MM.1S (cell line): ENCODE measurements at regions not wholly inside any gene's neighbourhood (a gene's known extent, or its start where the extent isn't known, plus 50 kb on each side); places are given as distances from the start of the nearest gene placed in this dataset.

ENCODE experiments used
- DNase-seq: peaks from one replicate; pipeline ENCODE4 v3.0.0-alpha.2; 2015
- H2AFZ ChIP-seq: fragments of 300-600 bp; sonication (generic); 2 replicates; pipeline ENCODE4 v1.6.0; 2016; ENCODE audit warnings: antibody characterized with exemption, low read length
- H3F3A ChIP-seq: fragments of 300-600 bp; sonication (generic); 2 replicates; pipeline ENCODE4 v1.6.1; 2016; ENCODE audit warnings: mild to moderate bottlenecking, antibody characterized with exemption, low read length, moderate library complexity, mixed read lengths; ENCODE audit not compliant: insufficient read depth
- H3K27ac ChIP-seq: fragments of 300-600 bp; sonication (generic); 2 replicates; pipeline ENCODE4 v1.5.1; 2016; ENCODE audit warnings: mild to moderate bottlenecking, low read length
- H3K27me3 ChIP-seq: fragments of 300-600 bp; sonication (generic); replicated peaks from 2 replicates; pipeline ENCODE4 v1.6.0; 2016; ENCODE audit warnings: low read length; ENCODE audit not compliant: insufficient read depth
- H3K36me3 ChIP-seq: fragments of 300-600 bp; sonication (generic); replicated peaks from 2 replicates; pipeline ENCODE4 v1.6.1; 2016; ENCODE audit warnings: mild to moderate bottlenecking, low read length, mixed read lengths; ENCODE audit not compliant: insufficient read depth
- H3K4me1 ChIP-seq: fragments of 300-600 bp; sonication (generic); 2 replicates; pipeline ENCODE4 v1.6.1; 2016; ENCODE audit warnings: low read length, mixed read lengths
- H3K4me2 ChIP-seq: fragments of 300-600 bp; sonication (generic); 2 replicates; pipeline ENCODE4 v1.6.0; 2016; ENCODE audit warnings: low read depth, low read length
- H3K4me3 ChIP-seq: fragments of 300-600 bp; sonication (generic); 2 replicates; pipeline ENCODE4 v1.5.1; 2016; ENCODE audit warnings: low read length, mixed read lengths
- H3K79me2 ChIP-seq: fragments of 300-600 bp; sonication (generic); 2 replicates; pipeline ENCODE4 v1.6.1; 2016; ENCODE audit warnings: mixed run types, low read length, mixed read lengths
- H3K9ac ChIP-seq: fragments of 300-600 bp; sonication (generic); 2 replicates; pipeline ENCODE4 v1.6.1; 2016; ENCODE audit warnings: low read length, mixed read lengths
- H3K9me2 ChIP-seq: fragments of 300-600 bp; sonication (generic); replicated peaks from 2 replicates; pipeline ENCODE4 v1.6.1; 2016; ENCODE audit warnings: mild to moderate bottlenecking, low read length, mixed read lengths; ENCODE audit not compliant: insufficient read depth
- H3K9me3 ChIP-seq: fragments of 300-600 bp; sonication (generic); replicated peaks from 2 replicates; pipeline ENCODE4 v1.6.1; 2016; ENCODE audit warnings: mild to moderate bottlenecking, low read length, mixed read lengths; ENCODE audit not compliant: insufficient read depth
- H4K20me1 ChIP-seq: fragments of 300-600 bp; sonication (generic); 2 replicates; pipeline ENCODE4 v1.6.1; 2016; ENCODE audit warnings: mild to moderate bottlenecking, low read length, moderate library complexity, mixed read lengths; ENCODE audit not compliant: insufficient read depth
- EZH2 ChIP-seq: fragments of 300-600 bp; sonication (generic); optimal IDR thresholded peaks from 2 replicates; pipeline ENCODE3; 2017; ENCODE audit warnings: low read depth, mild to moderate bottlenecking, antibody characterized with exemption, low read length, mixed read lengths
- EZH2phosphoT487 ChIP-seq: fragments of 300-600 bp; sonication (generic); IDR thresholded peaks from 2 replicates; pipeline ENCODE4 v1.6.1; 2018; ENCODE audit warnings: antibody characterized with exemption, low read length
- TF ChIP-seq, protein P1 (sequence below): fragments of 300-600 bp; sonication (generic); IDR thresholded peaks from 2 replicates; pipeline ENCODE4 v1.5.1; 2016; ENCODE audit warnings: antibody characterized with exemption, low read length, mixed read lengths

GRCh38 chr6:82608781-82609180, 245.2 kb downstream of the TPBG start:
- H3K27ac ChIP-seq = no peak overlapping the region
- no peaks in the 10 kb centered on the region for H3K27me3 ChIP-seq
- TF ChIP-seq, protein P1, sequence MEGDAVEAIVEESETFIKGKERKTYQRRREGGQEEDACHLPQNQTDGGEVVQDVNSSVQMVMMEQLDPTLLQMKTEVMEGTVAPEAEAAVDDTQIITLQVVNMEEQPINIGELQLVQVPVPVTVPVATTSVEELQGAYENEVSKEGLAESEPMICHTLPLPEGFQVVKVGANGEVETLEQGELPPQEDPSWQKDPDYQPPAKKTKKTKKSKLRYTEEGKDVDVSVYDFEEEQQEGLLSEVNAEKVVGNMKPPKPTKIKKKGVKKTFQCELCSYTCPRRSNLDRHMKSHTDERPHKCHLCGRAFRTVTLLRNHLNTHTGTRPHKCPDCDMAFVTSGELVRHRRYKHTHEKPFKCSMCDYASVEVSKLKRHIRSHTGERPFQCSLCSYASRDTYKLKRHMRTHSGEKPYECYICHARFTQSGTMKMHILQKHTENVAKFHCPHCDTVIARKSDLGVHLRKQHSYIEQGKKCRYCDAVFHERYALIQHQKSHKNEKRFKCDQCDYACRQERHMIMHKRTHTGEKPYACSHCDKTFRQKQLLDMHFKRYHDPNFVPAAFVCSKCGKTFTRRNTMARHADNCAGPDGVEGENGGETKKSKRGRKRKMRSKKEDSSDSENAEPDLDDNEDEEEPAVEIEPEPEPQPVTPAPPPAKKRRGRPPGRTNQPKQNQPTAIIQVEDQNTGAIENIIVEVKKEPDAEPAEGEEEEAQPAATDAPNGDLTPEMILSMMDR = no peak
- TF ChIP-seq EZH2 (no peak), EZH2phosphoT487 (no peak)
- DNase-seq = no peak
- no peaks in the 10 kb centered on the region for H3K9me3 ChIP-seq
- no peaks in the 10 kb centered on the region for H4K20me1 ChIP-seq
- no peaks in the 10 kb centered on the region for H3K36me3 ChIP-seq
- H2AFZ ChIP-seq = no peak overlapping the region
- no peaks in the 10 kb centered on the region for H3K4me1 ChIP-seq
- H3K9ac ChIP-seq = no peak overlapping the region
- no peak overlapping the region for H3K4me3 ChIP-seq
- H3F3A ChIP-seq = no peaks in the 10 kb centered on the region
- no peaks in the 10 kb centered on the region for H3K9me2 ChIP-seq
- no peak overlapping the region for H3K4me2 ChIP-seq
- no peaks in the 10 kb centered on the region for H3K79me2 ChIP-seq

DNA sequence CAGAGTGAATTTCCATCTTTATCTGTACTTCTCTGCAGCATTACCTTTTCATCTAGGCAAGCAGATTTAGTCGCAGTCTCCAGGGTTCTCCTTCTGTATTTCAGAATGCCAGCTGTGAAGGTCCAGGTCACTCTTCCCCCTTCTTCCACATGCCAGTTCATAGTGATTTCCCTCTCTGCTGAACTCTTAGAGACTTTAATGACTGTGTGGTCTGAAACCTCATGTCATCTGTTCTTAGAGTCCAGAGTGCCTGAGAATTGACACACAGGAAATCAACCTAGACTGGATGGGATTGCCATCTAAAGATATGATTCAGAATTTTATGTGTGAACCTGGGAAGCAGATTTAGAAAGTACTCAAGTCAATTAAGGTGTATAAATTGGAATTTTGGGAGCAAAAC, 248.1 kb downstream of the TPBG start:
- no peak overlapping the region for H3K27ac ChIP-seq
- no peak overlapping the region for H3K4me3 ChIP-seq
- H3F3A ChIP-seq = no peaks in the 10 kb centered on the region
- H3K9me3 ChIP-seq = no peaks in the 10 kb centered on the region
- H3K79me2 ChIP-seq = no peaks in the 10 kb centered on the region
- H3K36me3 ChIP-seq = no peaks in the 10 kb centered on the region
- H3K4me1 ChIP-seq = no peaks in the 10 kb centered on the region
- H3K27me3 ChIP-seq = no peaks in the 10 kb centered on the region
- no peak overlapping the region for H2AFZ ChIP-seq
- H3K9me2 ChIP-seq = no peaks in the 10 kb centered on the region
- DNase-seq = no peak
- no peak overlapping the region for H3K4me2 ChIP-seq
- TF ChIP-seq EZH2 (no peak), EZH2phosphoT487 (no peak)
- TF ChIP-seq, protein P1 = no peak
- H4K20me1 ChIP-seq = no peaks in the 10 kb centered on the region
- no peak overlapping the region for H3K9ac ChIP-seq

DNA sequence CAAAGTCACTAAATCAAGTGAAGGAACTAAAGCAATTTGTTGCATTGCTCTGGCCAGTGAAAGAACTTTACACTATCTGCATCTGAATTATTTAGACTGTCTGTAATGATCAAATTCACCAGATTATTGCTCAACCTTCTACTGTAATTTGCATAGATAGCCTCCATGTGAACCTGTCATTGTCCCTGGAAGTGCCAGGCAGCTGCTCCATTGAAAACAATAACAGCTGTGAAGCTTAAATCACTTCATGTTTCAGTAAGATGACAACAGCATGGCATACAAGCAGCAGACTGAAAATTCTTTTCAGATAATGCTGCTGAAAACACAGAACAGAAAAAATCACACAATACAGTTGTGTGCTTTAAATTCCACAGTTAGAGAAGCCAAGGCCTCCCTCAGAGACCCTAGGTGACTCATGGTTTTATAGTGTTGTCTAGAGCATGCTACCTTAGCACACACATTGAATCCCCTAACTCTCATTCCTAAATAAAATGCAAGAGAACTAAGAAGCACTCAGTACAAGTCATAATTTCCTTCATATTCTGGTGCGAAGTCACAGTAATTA, 248.9 kb downstream of the TPBG start:
- Histone ChIP-seq H3K27me3 (no peaks in the 10 kb centered on the region), H4K20me1 (no peaks in the 10 kb centered on the region), H3K4me3 (no peak overlapping the region), H3K36me3 (no peaks in the 10 kb centered on the region), H3K9ac (no peak overlapping the region), H3K9me3 (no peaks in the 10 kb centered on the region), H3K27ac (no peak overlapping the region), H3K79me2 (no peaks in the 10 kb centered on the region), H3K9me2 (no peaks in the 10 kb centered on the region), H3K4me2 (no peak overlapping the region), H3F3A (no peaks in the 10 kb centered on the region), H2AFZ (no peak overlapping the region), H3K4me1 (no peaks in the 10 kb centered on the region)
- no peak for DNase-seq
- TF ChIP-seq, protein P1 = no peak
- no peak for TF ChIP-seq EZH2
- no peak for TF ChIP-seq EZH2phosphoT487
